PC-9 (cell line): ENCODE measurements at regions not wholly inside any gene's neighbourhood (a gene's known extent, or its start where the extent isn't known, plus 50 kb on each side); places are given as distances from the start of the nearest gene placed in this dataset.

Experiments
- BruUV-seq: library from RNA; stranded (reverse); fragments of 400-500 nt; replicated peaks from 2 replicates; lab custom pipeline; 2021; lab: Mats Ljungman, UMichigan
- CTCF ChIA-PET: fragments of 300-600 bp; sonication (Branson Sonifier 250); formaldehyde crosslinking; loops from one replicate; lab custom pipeline; 2022; ENCODE audit warnings: antibody characterized with exemption; lab: Charles Lee
- POLR2A ChIA-PET: fragments of 300-600 bp; sonication (Branson Sonifier 250); formaldehyde crosslinking; loops from one replicate; lab custom pipeline; 2022; ENCODE audit warnings: antibody characterized with exemption; ENCODE audit not compliant: unreplicated experiment; lab: Charles Lee
- DNase-seq, 2 experiments: peaks; one replicate each; pipeline versions ENCODE4 v3.0.0 to v3.0.0-alpha.2; 2015 to 2022; ENCODE audit warnings: mixed read lengths in 1 of 2
- H2AFZ ChIP-seq: fragments of 200-600 bp; sonication (generic); 2 replicates; pipeline ENCODE4 v1.8.1; 2017; ENCODE audit warnings: antibody characterized with exemption
- H3F3A ChIP-seq: fragments of 200-600 bp; sonication (generic); 2 replicates; pipeline ENCODE4 v1.8.1; 2017; ENCODE audit warnings: antibody characterized with exemption, mild to moderate bottlenecking, low read depth; ENCODE audit not compliant: insufficient read depth
- H3K27ac ChIP-seq: fragments of 200-600 bp; sonication (generic); 2 replicates; pipeline ENCODE4 v1.6.1; 2016; ENCODE audit warnings: mixed run types
- H3K27me3 ChIP-seq: fragments of 200-600 bp; sonication (generic); 2 replicates; pipeline ENCODE4 v1.6.1; 2016; ENCODE audit warnings: low read depth, mixed run types; ENCODE audit not compliant: insufficient read depth
- H3K36me3 ChIP-seq: fragments of 200-600 bp; sonication (generic); 2 replicates; pipeline ENCODE4 v1.6.1; 2016; ENCODE audit warnings: low read depth, mixed run types
- H3K4me1 ChIP-seq: fragments of 200-600 bp; sonication (generic); replicated peaks from 2 replicates; pipeline ENCODE4 v1.6.1; 2016; ENCODE audit warnings: mixed run types; ENCODE audit not compliant: insufficient read depth
- H3K4me2 ChIP-seq: fragments of 200-600 bp; sonication (generic); 2 replicates; pipeline ENCODE4 v1.6.1; 2017; ENCODE audit warnings: mixed run types
- H3K4me3 ChIP-seq: fragments of 200-600 bp; sonication (generic); 2 replicates; pipeline ENCODE4 v1.6.1; 2016; ENCODE audit warnings: mixed run types
- H3K79me2 ChIP-seq: fragments of 200-600 bp; sonication (generic); 2 replicates; pipeline ENCODE4 v1.6.1; 2017; ENCODE audit warnings: low read depth, mixed run types
- H3K9me2 ChIP-seq: fragments of 200-600 bp; sonication (generic); 2 replicates; pipeline ENCODE4 v1.8.1; 2017; ENCODE audit warnings: mild to moderate bottlenecking; ENCODE audit not compliant: insufficient read depth
- H3K9me3 ChIP-seq: fragments of 200-600 bp; sonication (generic); 2 replicates; pipeline ENCODE4 v1.8.1; 2016; ENCODE audit warnings: low read depth; ENCODE audit not compliant: insufficient read depth
- H4K20me1 ChIP-seq: fragments of 200-600 bp; sonication (generic); 2 replicates; pipeline ENCODE4 v1.8.1; 2017; ENCODE audit not compliant: insufficient read depth
- CTCF ChIP-seq: fragments of 200-600 bp; sonication (generic); conservative IDR thresholded peaks from 2 replicates; pipeline ENCODE4 v1.6.1; 2017; ENCODE audit warnings: mixed run types, antibody characterized with exemption, mild to moderate bottlenecking, moderate library complexity
- EZH2 ChIP-seq: fragments of 200-600 bp; sonication (generic); IDR thresholded peaks from 2 replicates; pipeline ENCODE4 v1.8.0; 2017; ENCODE audit warnings: antibody characterized with exemption, low read depth
- intact Hi-C: fragments of 100-400 bp; cut with micrococcal nuclease; formaldehyde crosslinking; loops from one replicate; pipeline ENCODE4 v1.10.0; 2022; ENCODE audit not compliant: unreplicated experiment

GRCh38 chr14:26934151-26934550 is 336.3 kb upstream of the NOVA1 start:
- Histone ChIP-seq H4K20me1 (no peaks in the 10 kb centered on the region), H3K4me2 (no peak overlapping the region), H3K4me3 (no peak overlapping the region), H3K4me1 (no peaks in the 10 kb centered on the region), H2AFZ (no peak overlapping the region), H3K9me2 (no peaks in the 10 kb centered on the region), H3F3A (no peaks in the 10 kb centered on the region), H3K36me3 (no peaks in the 10 kb centered on the region), H3K27me3 (no peaks in the 10 kb centered on the region), H3K27ac (no peak overlapping the region), H3K9me3 (no peaks in the 10 kb centered on the region), H3K79me2 (no peaks in the 10 kb centered on the region)
- no peak for TF ChIP-seq CTCF
- TF ChIP-seq EZH2, result no peak
- BruUV-seq, result no TSS peak
- intact Hi-C loops, result no loop called here
- DNase-seq, result no peak
- ChIA-PET CTCF (no interaction called here), POLR2A (no interaction called here)

- Histone ChIP-seq H3K36me3 (no peaks in the 10 kb centered on the region), H3K27ac (no peak overlapping the region), H4K20me1 (no peaks in the 10 kb centered on the region), H3K79me2 (no peaks in the 10 kb centered on the region), H3K9me2 (no peaks in the 10 kb centered on the region), H2AFZ (no peak overlapping the region), H3K27me3 (no peaks in the 10 kb centered on the region), H3K4me2 (no peak overlapping the region), H3K9me3 (no peaks in the 10 kb centered on the region), H3K4me3 (no peak overlapping the region), H3F3A (no peaks in the 10 kb centered on the region), H3K4me1 (no peaks in the 10 kb centered on the region)
- POLR2A ChIA-PET, result no interaction called here
- intact Hi-C loops, result no loop called here
- DNase-seq, result no peak
- CTCF ChIA-PET, result no interaction called here
- TF ChIP-seq CTCF (no peak), EZH2 (no peak)
- BruUV-seq, result no TSS peak
Measured at GRCh38 chr14:26935733-26936132, 337.9 kb upstream of the NOVA1 start.

DNA sequence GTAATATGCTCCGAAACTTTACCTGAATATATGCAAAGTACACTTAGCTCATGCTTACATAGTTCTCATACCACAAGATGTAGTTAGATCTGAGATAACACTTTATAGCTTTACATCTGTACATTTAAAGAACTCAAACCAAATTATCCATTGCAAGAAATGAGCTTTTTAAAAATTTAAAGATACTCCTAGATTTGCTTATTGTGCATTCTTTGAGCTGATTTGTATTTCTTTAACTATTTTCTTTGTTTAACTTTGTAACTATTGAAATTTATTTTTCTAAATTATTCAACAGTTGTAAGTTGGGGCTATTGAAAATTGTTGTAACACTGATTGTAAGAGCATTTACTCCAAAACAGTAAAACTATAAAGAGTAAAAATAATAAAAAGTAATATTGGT is 340.2 kb upstream of the NOVA1 start:
- TF ChIP-seq CTCF (no peak), EZH2 (no peak)
- H3F3A ChIP-seq, result no peaks in the 10 kb centered on the region
- no peak overlapping the region for H2AFZ ChIP-seq
- no peaks in the 10 kb centered on the region for H3K79me2 ChIP-seq
- CTCF ChIA-PET, result no interaction called here
- H3K27ac ChIP-seq, result no peak overlapping the region
- H3K4me1 ChIP-seq, result no peaks in the 10 kb centered on the region
- intact Hi-C loops, result no loop called here
- H3K4me3 ChIP-seq, result no peak overlapping the region
- H3K9me2 ChIP-seq, result no peaks in the 10 kb centered on the region
- no peaks in the 10 kb centered on the region for H4K20me1 ChIP-seq
- POLR2A ChIA-PET, result no interaction called here
- no peak overlapping the region for H3K4me2 ChIP-seq
- no TSS peak for BruUV-seq
- no peaks in the 10 kb centered on the region for H3K9me3 ChIP-seq
- H3K36me3 ChIP-seq, result no peaks in the 10 kb centered on the region
- H3K27me3 ChIP-seq, result no peaks in the 10 kb centered on the region
- no peak for DNase-seq
